GM19025 (cell line): ENCODE measurements at regions not wholly inside any gene's neighbourhood (a gene's known extent, or its start where the extent isn't known, plus 50 kb on each side); places are given as distances from the start of the nearest gene placed in this dataset.

Experiments
- ATAC-seq: cut with Tn5 transposase; IDR thresholded peaks from one replicate; pipeline ENCODE4 v1.9.1; 2021; ENCODE audit warnings: mild to moderate bottlenecking, low read depth, moderate library complexity; ENCODE audit not compliant: unreplicated experiment

DNA sequence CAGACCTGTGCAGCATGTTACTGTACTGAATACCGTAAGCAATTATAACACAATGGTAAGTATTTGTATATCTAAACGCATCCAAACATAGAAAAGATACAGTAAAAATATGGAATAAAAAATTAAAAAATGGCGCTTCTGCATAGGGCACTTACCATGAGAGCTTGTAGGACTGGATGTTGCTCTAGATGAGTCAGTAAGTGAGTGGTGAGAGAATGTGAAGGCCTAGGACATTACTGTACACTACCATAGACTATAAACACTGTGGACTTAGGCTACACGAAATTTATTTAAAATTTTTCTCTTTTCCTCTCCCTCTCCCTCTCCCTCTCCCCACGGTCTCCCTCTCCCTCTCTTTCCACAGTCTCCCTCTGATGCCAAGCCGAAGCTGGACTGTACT is 194.5 kb upstream of the CDKN3 start:
- ATAC-seq, result no peak

DNA sequence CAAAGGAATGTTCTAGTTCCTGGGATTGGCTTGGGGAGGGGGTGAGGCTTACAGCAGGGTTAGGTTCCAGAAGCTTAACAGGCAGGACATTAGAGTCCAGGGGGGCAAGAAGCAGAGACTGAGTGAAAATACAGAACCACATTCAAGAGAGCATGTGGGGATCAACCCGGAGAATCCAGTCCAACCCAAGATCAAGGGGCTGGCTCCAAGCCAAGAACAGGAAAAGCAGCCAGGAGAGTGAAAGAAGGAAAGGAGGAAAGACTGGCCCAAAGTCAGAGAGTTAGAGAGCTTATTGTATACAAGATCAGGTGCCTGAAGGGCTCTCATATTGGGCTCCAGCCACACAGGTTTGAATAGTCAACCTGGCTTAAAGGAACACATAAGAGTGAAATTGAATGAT is 190.3 kb upstream of the CDKN3 start:
- no peak for ATAC-seq

DNA sequence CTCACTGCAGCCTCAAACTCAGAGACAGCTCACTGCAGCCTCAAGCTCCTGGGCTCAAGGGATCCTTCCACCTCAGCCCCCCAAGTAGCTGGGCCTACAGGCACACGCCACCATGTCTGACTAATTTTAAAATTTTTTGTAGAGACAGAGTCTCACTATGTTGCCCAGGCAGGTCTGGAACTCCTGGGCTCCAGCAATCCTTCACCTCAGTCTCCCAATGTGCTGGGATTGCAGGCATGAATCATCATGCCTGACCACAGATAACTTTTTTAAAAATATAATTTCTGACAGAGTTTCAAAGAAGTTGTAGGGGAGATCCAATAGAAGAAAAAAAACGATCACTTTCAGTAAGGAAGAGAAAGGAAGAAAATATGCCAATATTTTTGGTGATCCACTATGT is 189.7 kb upstream of the CDKN3 start:
- ATAC-seq, result no peak

DNA sequence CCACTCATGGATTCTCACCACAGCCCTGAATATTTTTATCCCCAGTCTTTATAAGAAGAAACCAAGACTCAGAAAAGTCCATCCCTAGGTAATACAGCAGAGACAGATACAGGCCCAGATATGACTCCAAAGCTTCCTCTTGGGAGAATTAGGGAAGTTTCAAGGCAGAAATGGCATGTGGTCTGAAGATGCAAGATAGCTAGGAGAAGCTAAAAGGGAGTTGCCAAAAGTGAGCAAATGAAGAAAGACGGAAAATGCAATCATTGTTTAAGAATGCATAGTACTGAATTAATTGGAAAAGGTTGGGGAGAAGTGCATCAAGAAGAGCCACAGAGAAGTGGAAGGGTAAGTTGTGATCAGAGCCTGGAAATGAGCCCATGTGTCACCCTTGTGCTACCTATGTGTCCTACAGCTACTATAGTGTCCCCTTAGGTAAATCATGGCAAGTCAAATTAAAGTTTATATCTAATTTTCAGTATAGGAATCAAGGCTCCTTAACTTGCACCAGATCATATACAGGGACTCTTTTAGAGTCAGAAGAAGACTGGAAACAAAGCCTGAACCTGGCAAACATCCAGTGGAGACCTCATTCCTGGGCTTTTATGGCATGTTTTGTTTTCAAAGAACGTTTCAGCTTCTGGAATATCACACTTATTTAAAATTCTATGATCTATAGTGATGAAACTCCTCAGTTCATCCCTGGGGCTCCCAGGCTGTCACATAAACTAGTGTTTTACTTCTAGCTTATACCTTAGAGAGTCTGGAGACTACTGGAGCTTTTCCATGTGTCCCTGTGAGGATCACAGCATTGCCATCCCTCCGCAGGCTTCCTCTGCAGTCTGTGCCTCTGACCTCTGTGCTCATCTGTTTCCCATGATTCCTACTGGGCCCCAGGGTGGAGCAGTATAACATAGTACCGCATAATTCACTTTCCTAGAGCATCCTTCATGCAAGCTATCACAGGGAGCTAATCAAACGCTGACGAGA is 189.0 kb upstream of the CDKN3 start:
- no peak for ATAC-seq

DNA sequence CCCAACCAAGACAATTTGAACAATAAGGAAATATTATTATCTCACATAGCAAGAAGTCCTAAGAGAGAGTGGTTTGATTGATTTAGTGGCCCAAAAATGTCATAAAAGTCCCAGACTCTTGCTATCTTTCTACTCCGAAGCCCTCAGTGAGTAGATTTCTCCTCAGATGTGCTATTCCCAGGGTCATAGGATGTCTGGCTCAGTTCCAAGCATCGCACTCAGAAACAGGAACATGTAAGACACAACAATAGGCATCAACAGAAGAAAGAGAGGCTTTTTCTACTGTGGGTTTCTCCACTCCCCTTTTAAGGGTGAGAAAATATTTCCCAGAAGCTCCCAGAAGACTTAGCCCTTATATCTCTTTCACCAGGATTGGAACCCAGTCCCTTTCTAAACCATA is 188.1 kb upstream of the CDKN3 start:
- ATAC-seq, result no peak

DNA sequence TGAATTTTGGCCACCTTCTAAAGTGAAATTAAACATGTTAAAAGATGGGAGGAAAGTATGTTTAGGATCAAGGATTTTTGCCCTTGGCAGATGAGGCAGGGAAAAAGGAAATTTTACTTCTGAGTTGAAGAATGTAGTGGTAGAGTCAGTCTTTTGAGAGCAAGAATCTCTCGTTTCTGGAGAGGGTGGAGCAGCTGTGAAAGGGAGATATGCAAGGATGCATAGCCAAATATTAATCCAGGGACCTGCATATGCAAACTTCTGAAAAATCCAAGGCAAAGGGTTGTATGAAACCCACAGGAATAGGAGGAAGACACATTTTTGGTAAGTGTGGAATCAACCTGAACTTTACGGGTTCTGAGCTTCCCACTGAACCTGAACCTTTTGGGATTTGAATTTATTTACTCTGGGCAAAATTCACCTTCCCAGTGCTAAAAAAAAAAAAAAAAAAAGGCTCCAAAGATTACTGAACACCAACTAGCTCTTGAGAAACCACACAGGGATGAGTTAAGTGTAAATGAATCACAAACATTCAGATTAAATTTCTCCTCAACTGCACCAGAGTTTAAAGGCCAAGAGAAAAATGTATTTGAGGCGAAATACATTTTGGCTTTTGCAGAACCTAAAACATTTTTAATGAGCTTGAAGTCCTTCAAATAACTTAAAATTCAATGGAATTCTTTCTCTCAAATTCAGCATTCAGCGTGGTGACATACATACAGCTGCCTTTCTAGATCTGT is 187.1 kb upstream of the CDKN3 start:
- no peak for ATAC-seq

DNA sequence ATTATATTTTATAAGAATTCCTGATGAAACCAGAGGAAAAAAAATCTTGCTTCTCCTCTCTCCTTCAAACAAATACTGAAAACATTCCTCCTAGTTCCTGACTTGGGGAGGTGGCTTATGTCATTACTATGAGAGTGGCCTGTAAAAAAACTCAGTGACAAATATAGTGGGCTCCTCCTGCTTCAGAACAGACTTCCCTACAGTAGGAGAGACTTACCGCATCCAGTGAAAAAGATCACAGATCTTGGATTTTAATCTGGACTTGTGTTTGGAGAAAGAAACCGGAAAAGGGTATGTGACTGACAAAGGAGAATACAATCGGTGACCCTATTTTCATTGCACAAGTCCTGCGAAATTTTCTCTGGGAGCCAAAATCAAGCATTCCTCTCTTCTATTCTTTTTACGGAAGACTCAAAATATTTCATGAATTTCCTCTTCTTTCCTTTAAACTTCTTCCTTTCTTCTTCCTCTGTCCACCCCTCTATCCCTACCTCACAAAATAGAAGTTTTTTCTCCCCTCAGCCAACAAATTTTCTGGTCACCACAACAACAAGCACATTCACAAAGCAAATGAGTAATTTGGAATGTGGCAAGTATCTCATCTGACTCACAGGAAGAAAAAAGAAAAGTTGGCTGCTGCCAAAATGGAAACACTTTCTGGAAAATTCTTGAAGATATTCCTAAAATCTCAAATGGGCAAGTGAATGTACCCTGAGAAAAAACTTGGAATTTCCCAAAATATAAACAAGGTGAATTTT is 185.1 kb upstream of the CDKN3 start:
- ATAC-seq, result no peak

DNA sequence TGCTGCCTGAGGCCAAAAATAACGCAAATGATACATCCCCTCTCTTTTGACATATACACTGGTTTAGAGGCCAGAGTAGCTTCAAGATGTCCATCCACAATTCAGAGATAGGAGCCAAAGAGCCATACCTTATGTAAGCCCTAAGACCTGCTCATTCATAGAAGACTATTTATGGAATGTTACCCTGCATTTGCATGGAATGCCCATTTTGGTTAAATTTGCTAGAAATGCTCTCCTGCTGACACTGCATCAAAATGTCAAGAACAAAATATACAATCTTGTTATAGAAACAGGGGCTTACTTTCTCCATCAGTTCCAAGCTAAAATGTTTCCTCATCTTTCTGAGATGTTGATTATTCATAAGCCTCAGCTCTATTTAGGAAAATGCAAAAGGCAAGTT is 183.3 kb upstream of the CDKN3 start:
- ATAC-seq, result no peak

DNA sequence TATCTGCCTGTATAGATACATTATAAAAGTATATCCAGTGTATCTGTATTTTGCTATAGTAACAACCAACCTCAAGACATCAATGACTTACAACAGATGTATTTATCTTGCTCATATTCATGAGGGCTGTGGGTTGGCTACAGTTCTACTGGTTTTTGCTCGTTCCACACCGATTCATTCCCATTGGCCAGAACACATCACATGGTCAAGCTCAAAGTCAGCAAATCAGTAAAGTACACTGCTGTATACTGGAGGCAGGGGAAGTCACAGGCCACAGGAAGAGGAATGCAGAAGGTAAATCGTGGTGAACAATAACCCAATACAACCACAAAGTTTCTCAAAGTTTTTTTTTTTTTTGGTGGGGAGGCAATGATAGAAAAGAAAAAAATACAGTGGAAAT is 180.0 kb upstream of the CDKN3 start:
- ATAC-seq, result no peak

DNA sequence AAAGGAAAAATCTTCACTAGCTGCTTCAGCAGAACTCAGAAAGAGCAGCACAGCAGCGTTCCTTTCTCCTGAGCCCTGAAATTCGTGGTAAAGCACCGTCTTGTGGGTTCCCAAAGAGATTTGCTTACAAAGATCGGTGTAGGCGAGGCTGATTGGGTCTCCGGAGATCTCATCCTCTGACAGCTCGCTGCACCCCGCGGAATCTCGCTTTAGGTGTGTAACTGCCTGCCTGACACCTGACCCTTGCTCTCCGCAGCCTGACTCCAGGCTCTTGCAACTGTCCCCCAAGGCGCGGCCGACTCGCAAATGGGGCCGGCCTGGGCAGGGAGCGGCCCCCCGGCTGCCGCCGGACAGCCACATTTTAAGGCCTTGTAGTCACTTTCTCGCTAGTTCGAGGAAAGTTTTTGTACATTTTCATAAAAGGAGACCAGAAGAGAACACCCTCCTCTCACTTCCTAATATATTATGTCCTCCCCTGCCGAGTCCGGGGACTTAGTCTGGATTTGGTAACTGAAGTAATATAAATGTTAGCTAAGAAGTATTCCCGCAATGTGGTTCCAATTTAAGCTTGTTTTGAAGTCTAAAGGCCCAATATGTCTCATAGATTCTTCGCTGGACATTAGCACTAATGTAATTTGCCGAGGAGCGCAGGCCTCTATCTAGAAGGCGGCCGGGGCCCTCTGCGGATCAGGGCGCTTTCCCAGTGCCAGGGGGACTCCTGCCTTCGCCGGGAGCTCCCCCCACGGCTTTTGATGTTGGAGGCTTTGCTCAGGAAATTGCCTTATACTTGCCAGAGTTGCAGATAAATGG is 177.3 kb upstream of the CDKN3 start:
- no peak for ATAC-seq

DNA sequence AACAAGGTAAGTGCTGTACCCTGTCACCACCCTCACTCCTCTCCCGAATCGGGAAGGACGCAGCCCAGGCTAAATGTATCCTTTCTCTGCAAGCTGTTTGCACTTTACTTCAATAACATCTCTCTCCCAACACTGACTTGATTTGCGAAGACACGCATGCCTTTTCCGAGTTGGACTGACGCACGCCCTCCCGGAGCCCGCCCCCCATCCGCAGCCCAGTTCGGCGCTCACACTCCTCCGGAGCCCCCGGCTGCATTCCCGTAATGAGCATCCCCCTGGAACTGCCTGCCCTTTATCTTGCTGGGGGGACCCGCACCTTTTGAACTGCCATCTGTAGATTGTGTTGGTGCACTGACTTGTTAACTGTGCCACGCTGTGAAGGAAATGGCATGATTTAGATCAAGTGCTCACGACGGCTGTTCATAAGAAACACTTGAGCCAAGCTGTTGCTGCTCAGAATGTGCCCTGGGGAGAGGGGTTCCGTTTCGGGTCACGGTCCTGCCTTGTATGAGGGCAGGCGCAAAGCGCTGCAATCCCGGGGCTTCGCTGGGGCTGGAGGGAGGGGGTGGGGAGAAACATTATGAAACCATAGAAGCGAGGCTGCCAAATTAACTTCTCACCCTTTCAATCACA is 176.6 kb upstream of the CDKN3 start:
- no peak for ATAC-seq

DNA sequence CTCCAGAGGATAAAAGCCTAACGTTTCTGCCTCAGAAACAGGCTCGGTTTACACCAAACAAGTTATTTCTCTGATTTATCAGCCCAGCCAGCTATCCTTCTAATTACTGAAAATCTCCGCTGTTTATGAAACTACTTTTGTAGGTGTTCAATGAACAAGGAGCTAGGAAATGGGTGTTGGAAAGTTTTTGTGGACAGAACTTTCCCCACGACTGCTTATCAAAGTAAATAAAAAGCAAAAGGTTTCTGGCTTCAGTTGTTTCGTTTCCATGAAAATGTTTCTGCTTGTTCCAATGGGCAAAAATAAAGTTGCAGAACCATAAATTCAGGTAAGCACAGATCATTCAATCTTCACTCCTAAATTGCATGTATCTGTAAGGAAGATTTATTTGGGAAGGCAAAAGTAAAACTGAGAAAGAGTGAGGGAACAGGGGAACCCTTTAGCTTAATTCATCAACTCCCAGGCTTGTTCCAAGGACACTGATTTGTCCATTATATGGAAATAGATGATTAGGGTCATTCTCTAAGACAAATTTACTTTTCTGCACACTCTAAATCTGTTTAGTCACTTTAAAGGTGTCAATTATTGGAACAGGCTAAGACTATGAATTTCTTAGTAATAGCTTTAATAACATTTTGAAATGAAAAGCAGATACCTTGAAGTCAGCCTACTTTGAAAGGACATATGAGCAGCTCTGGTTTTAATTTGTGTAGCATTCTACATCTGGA is 175.9 kb upstream of the CDKN3 start:
- ATAC-seq, result no peak

DNA sequence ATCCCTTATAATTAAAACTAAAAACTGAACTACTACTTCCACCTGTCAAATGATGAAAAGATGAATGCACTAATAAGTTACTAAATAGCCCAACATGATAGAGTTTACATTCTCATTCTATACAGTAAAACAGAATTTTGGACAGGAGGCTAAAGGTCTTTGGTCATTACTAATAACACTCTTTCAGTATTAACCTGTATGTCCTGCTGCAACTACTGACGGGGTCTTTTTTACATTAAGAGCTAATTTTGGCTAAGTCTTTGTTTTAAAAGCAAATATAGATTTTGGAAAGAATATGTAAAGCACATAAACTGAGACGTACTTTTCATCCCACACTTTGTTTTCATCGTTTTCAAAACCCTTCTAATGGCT is 175.4 kb upstream of the CDKN3 start:
- ATAC-seq, result no peak

DNA sequence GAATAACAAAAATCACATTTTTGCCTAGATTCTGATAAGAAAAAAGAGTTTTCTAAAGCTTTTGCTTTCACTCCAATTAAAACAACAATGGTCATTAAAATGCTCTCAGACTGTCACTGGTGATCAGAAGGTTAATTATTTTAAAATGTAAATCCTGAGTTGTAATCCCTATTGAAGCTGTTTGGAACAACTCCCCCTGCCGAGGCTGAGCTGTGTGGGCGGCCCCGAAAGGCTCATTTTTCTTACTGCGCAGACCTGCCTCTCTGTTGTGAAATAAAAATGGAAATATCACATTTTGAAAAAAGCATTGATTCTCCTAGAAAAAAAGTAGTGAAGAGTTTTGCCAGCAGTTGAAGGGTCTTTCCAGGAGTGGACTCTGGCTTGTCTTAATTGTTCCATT is 174.8 kb upstream of the CDKN3 start:
- no peak for ATAC-seq

DNA sequence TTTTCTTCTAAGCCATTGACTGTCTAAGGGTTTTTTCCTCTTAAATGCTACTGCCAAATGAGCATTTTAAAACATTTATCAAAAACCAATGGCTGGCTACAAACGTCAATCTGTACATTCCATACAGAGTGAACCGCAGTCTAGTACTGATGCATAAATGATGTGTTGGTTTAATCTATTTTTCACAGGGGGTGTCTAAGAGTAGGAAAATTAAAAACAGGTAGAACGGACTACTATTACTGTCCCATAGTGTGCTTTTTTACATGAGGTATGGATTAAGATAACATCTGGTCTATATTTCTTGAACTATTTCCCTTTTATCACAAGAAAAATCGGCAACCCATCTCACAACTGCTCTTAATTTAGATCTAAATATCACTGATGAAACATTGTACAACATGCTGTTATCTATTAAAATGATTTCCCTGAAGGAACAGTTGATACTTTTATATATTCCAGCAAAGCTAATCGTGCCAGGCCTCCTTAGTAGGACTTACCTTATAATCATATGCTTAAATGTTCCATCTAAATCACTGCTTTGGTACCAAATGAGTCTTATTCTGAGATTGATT is 172.9 kb upstream of the CDKN3 start:
- no peak for ATAC-seq

DNA sequence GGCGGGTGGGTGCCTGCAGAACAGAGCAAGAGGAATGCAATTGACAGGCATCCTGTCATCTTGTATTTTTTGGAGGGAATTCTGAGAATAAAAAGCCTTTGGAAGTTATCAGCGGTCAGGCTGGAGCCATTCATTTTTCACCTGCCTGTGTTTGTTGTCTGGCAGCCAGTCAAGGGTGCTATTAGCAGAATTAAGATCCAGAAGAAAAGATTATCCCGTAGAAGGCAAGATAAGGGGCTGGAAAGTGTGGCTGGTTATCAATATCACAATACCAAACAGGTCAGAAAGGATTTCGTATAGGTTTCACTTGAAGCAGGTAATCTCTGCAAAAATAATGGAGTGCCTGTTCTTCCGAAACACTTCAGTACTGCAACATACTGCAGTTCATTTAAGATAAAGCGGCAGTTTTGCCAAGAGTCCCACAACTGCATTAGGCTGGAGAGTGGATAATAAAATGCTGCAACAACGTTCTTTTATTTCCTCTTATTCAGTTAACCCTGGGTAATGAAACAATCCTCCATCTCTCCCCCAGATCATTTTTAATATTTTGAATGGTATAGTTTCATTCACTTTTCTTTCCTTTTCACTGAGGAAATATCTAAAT is 171.2 kb upstream of the CDKN3 start:
- no peak for ATAC-seq

DNA sequence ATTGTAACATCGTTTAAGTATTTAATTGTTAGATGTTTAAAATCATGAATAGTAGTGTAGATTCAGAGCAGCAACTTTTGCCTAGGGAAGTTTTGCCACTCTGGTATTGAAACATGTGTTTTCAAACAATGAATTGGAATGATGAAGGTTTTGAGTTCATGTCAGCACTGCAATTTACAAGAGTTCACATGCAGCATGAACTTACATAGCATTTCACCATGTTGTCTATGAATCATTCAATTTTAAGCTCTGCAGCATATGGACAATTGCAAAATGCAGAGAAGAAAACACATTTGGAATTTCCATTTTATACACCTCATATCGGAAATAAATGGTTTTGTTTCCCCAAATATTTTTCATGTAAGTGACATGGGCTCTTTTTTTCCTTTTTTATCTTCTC is 170.7 kb upstream of the CDKN3 start:
- ATAC-seq, result no peak

DNA sequence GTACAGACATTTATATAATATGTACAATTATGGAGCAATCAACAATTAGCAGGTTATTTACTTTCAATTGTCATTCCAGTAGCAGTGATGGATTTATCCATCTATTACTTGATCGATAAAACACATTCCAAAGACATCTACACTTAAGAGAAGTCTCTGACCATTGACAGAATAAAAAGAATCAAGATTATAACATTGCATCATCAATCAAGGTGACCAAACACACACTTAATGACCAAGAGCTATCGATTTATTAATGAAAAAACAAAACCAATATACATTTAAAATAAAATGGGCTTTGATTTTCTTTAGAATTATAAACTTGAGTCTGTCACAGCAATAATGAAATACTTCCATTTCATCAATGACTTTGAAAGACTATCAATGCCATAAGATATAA is 170.2 kb upstream of the CDKN3 start:
- ATAC-seq, result no peak
